Psoas muscle (tissue), 7 donors: ENCODE measurements at regions not wholly inside any gene's neighbourhood (a gene's known extent, or its start where the extent isn't known, plus 50 kb on each side); places are given as distances from the start of the nearest gene placed in this dataset.
"Not testable (repeated sequence)": the region's sequence is repeated elsewhere in the genome, so short reads cannot be mapped to it uniquely, and the experiment has no call there.

Experiments used
- ATAC-seq, 4 donors: fragments of 200-7000 bp; cut with Tn5 transposase; one replicate each; pipeline ENCODE4 v1.9.1; 2020; ENCODE audit warnings: moderate library complexity in 3 of 4, mild to moderate bottlenecking in 2 of 4
- DNase-seq, 2 donors: peaks; one replicate each; pipeline ENCODE4 v3.0.0-alpha.2; 2020
- H3K27ac ChIP-seq: fragments of 200-600 bp; one replicate; pipeline ENCODE4 v1.8.0; 2022
- H3K27me3 ChIP-seq, 3 donors: fragments of 200-600 bp in 1 of 3; one replicate each; pipeline versions ENCODE4 v1.6.1 to v1.8.0; 2013 to 2022; ENCODE audit warnings: low read length in 2 of 3, mild to moderate bottlenecking in 2 of 3, moderate library complexity in 1 of 3; ENCODE audit not compliant: insufficient read depth in 3 of 3
- H3K36me3 ChIP-seq, 2 donors: fragments of 200-600 bp in 1 of 2; one replicate each; pipeline versions ENCODE4 v1.6.1 to v1.8.0; 2013 to 2022; ENCODE audit warnings: low read depth in 1 of 2, mild to moderate bottlenecking in 1 of 2, moderate library complexity in 1 of 2; ENCODE audit not compliant: insufficient read depth in 1 of 2
- H3K4me1 ChIP-seq: fragments of 200-600 bp; one replicate; pipeline ENCODE4 v1.8.0; 2022
- H3K4me3 ChIP-seq: fragments of 200-600 bp; one replicate; pipeline ENCODE4 v1.8.0; 2022; ENCODE audit warnings: mild to moderate bottlenecking
- H3K9me3 ChIP-seq: fragments of 200-600 bp; one replicate; pipeline ENCODE4 v1.8.0; 2022
- WGBS, 3 donors: extraction: QIAGEN DNeasy Blood & Tissue Kit; methylation state at CpG; one replicate each; pipeline versions ENCODE4 v1.1.6 to v1.1.7; 2013; 5-methylcytosine and 5-hydroxymethylcytosine counted together
- intact Hi-C, 2 donors: fragments of 100-400 bp; cut with DNase I; formaldehyde crosslinking; loops; one replicate each; pipeline versions ENCODE4 v1.11.0 to v1.14.2; 2022
- TF ChIP-seq, protein P1 (sequence below): fragments of 200-600 bp; IDR thresholded peaks from one replicate; pipeline ENCODE4 v1.8.0; 2022; ENCODE audit warnings: antibody characterized with exemption
- donor health status: healthy with polysubstance abuse.
- donor health status: DM: no; HTN: no; CAD: no; lungs with moderate emphysema.
- donor health status: Bipolar disorder and iron deficiency.
- donor health status: healthy.
- donor health status: DM: yes; HTN: yes; CAD: no.
- donor health status: DM: no; HTN: no; CAD: no.
- donor health status: DM: yes; HTN: yes; CAD: no.

DNA sequence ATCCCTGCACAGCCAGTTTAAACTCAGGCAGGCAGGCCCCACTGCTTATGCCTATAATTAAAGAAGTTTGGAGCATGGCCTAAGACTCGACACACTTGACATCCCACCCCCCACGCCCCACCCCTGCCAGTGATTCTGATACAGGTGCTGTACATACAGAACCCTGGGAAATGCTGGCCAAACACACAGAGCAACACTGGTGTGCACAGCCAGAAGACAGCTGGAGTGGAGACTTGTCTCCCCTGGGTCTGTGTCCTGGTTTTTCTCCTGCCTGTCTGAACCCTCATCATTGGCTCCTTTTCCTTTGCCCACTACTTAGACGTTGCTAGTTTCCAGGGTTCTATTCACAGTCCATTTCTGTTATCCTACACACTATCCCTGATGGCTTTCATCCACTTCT, 76.8 kb downstream of the DLEU7 start:
- no peaks in the 10 kb centered on the region for H3K4me1 ChIP-seq
- DNase-seq (no peak), ATAC-seq (no peak)
- intact Hi-C loops: no loop called here
- TF ChIP-seq, protein P1, sequence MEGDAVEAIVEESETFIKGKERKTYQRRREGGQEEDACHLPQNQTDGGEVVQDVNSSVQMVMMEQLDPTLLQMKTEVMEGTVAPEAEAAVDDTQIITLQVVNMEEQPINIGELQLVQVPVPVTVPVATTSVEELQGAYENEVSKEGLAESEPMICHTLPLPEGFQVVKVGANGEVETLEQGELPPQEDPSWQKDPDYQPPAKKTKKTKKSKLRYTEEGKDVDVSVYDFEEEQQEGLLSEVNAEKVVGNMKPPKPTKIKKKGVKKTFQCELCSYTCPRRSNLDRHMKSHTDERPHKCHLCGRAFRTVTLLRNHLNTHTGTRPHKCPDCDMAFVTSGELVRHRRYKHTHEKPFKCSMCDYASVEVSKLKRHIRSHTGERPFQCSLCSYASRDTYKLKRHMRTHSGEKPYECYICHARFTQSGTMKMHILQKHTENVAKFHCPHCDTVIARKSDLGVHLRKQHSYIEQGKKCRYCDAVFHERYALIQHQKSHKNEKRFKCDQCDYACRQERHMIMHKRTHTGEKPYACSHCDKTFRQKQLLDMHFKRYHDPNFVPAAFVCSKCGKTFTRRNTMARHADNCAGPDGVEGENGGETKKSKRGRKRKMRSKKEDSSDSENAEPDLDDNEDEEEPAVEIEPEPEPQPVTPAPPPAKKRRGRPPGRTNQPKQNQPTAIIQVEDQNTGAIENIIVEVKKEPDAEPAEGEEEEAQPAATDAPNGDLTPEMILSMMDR: no peak
- WGBS, 3 donors: 35 to 52% (median 43%) methylated on average over 3 of the region's 3 CpGs
- H3K27ac ChIP-seq: no peak overlapping the region
- no peak overlapping the region for H3K4me3 ChIP-seq
- H3K9me3 ChIP-seq: no peaks in the 10 kb centered on the region
- no peaks in the 10 kb centered on the region for H3K27me3 ChIP-seq
- no peaks in the 10 kb centered on the region for H3K36me3 ChIP-seq

DNA sequence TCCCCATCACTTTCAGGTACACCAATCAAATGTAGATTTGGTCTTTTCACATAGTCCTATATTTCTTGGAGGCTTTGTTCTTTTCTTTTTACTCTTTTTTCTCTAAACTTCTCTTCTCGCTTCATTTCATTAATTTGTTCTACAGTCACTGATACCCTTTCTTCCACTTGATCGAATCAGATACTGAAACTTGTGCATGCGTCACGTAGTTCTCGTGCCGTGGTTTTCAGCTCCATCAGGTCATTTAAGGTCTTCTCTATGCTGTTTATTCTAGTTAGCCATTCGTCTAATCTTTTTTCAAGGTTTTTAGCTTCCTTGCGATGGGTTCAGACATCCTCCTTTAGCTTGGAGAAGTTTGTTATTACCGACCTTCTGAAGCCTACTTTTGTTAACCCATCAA, 70.6 kb downstream of the DLEU7 start:
- intact Hi-C loops, H3K4me3 ChIP-seq, H3K27me3 ChIP-seq, H3K4me1 ChIP-seq, H3K36me3 ChIP-seq, H3K27ac ChIP-seq, DNase-seq, H3K9me3 ChIP-seq, ATAC-seq: not testable (repeated sequence)
- 88 to 95% (median 89%) methylated on average over 9 of the region's 9 CpGs for WGBS, 3 donors
